ENCODE measurements at regions not wholly inside any gene's neighbourhood (a gene's known extent, or its start where the extent isn't known, plus 50 kb on each side); places are given as distances from the start of the nearest gene placed in this dataset.
A peak's percentile ranks its signal among the peaks of the same experiment; 100 is the strongest.
"Not testable (repeated sequence)": the region's sequence is repeated elsewhere in the genome, so short reads cannot be mapped to it uniquely, and the experiment has no call there.

DNA sequence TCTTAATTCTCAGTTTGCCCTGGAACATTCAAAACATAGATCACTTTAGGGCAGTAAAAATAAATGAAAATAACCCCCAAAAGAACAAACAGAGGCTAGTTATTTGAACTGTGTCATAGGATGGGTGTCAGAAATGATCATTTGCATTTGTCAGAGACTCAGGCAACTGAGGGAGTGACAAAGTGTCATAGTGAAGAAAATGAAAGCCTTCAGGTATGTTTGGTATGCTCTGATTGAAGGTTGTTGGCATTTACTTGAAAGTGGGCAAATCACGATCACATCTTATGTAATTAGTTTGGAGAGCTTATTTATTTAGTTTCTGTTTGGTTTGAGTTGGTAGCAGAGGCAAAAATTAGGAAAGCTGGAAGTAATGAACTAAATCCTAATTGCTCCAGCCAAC is 880.9 kb downstream of the ANKRD7 start:
- no peak for DNase-seq (ENCODE audit: low spot score)

DNA sequence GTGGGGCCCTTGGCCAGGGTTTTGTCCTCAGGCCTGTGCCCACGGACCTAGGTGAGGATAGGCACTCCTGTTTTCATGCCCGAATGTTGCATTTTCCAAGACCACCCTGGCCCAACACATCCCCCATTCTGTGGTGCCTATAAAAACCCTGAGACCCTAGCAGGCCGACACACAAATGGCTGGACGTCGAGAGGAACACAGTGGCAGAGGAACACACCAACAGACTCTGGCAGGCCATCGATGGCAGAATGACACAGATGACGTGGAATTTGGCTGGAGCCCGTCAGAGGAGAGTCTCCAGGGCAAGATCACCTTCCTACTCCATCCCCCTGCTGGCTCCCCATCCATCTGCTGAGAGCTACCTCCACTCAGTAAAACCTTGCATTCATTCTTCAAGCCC is 898.8 kb downstream of the ANKRD7 start:
- DNase-seq (ENCODE audit: low spot score), result no peak

DNA sequence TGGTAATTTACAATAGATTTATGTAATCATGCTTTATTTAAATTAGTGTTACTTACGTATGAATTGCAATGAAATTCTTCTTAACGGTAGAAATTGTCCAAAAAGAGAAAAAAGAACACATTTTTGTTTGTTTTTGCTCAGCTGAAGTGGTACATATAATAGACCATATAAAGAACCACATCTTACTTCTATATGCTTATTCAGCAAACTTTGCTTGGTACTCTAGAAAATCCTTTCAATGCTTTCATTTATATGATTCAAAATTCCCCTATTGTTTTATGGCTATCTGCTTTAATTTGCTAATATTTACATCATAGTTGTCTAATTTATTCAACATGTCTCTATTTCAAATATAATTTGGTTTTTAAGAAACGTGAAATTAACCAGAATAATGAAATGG is 903.2 kb downstream of the ANKRD7 start:
- no peak for DNase-seq (ENCODE audit: low spot score)

DNA sequence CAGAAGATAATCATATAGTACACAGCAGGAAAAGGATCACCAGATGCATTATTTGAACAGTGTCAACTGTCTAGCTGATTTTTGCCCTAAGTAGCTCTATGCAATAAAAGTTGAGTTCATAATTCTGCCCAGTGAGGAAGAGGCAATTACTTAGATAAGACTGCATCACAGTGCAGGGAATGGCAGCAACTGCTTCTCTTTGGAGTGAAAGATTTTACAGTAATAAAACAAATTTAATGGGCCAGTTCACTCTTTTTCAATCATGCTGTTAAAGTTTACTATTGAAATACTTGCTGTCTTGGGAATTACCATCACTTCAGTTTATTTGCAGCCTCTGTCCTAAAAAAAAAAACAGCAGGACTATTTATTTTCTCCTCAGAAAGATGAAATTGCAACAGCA is 907.9 kb downstream of the ANKRD7 start:
- no peak for DNase-seq (ENCODE audit: low spot score)

DNA sequence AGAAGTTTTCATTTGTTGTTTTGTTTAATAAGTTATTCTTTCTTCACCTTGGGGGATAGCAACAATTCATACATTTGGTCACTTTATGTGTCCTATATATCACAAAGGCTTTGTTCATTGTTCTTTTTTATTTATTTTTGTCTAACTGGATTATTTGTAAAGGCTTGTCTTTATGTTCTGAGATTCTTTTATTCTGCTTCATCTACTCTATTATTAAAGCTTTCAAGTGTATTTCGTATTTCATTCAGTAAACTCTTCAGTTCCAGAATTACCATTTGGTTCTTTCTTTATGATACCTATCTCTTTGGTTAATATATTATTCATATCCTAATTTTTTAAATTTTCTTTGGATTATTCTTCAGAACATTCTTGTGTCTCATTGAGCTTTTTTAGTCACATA is 942.9 kb downstream of the ANKRD7 start:
- no peak for DNase-seq (ENCODE audit: low spot score)

DNA sequence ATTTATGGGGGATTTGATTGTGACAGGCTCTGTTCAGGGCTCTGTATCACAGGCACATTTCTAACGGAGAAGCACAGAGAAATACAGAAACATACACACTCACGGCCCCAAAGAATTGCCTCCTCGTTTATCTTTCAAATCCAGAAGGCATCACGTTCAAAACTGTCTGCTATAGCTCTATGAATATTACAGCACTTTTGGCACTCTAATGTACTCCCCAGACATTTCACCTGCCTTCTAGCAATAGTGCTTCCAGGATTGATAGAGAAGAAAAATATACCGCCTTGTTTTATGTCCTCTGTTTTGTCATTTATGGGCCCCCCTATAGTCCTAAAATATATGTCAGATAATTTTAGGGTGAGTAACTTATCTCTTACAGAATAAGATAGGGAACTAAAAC is 947.5 kb downstream of the ANKRD7 start:
- no peak for DNase-seq (ENCODE audit: low spot score)

DNA sequence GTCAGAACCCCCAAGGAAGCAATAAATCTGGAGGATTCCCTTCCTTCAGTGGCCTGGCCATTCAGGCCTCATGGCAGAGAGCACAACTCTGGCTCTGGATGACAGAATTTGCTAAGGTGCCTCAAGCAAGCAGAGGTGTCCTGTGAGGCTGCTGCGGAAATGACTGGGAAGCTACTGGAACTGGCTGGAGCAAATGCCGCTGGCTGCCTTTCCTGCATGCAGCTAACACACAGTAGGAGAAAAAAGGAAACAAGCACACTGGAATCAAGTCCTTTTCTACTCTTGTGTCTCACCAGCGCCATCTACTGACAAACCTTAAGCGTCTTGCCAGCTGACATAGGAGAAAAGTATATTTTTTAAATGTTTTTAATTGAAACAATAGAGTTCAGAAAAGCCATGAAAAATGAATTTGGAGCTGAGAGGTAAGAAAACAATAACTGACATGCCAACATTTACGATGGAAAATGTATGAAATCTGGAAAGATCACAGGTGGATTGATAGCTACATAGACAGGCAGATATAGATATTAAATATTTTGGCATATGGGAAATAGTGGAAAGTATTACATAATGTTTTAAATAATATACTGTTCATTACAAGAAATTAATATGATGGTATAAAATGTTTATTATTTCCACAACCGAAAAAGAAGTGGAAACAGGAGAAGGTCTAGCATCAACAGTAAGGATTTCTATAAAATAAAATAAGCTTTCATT is 951.6 kb downstream of the ANKRD7 start:
- DNase-seq (ENCODE audit: low spot score), result peak; percentile 8

DNA sequence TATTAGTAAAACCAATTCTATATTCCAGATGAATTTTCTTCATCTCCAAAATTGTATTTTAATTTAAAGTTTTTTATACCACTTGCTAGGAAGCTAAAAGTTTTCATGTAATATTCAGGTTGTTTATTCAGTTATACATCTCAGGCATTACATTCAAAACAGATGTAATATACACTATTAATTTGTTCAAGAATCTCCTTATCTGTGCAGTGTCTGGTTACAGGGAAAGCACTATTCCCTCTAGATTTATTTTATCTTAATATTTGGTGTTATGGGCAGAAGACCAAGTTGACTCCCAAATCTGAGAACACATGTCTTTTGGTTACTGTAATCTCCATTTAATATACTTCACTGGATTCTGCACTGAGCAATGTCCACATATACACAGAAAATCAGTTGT is 953.4 kb downstream of the ANKRD7 start:
- no peak for DNase-seq (ENCODE audit: low spot score)

DNA sequence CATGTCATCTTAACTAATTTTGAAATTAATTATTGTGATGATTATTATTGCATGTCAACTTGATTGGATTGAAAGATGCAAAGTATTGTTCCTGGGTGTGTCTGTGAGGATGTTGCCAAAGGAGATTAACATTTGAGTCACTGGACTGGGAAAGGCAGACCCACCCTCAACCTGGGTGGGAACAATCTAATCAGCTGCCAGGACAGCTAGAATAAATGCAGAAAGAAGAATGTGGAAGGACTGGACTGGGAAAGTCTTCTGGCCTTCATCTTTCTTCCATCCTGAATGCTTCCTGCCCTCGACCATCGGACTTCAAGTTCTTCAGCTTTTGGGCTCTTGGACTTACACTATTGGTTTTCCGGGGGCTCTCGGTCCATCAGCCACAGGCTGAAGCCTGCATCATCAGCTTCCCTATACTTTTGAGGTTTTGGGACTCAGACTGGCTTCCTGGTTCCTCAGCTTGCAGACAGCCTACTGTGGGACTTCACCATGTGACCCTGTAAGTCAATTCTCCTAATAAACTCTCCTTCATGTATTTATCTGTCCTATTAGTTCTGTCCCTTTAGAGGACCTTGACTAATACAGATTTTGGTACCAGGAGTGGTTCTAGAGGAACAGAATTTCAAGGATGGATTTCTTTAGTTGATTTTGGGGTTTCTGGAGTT is 959.8 kb downstream of the ANKRD7 start:
- no peak for DNase-seq (ENCODE audit: low spot score)

DNA sequence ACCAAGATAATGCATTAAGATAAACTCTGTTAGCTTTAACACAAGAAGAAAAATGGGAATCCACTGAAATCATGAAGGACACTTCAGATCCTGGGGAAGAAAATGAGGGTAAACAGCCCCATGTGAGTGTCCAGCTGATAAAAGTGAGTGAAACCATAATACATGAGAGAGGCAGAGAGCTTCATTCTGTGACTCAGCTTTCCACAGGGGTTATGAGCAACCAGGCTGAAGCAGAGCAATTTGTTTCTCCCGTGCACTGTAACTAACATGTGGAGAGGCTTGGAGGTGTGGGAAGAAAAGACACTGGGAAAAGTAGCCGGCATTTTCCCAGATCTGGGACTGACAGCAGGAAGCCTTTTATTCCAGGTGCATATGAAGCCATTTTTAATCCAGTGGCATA is 971.7 kb downstream of the ANKRD7 start:
- DNase-seq (ENCODE audit: low spot score), result no peak

DNA sequence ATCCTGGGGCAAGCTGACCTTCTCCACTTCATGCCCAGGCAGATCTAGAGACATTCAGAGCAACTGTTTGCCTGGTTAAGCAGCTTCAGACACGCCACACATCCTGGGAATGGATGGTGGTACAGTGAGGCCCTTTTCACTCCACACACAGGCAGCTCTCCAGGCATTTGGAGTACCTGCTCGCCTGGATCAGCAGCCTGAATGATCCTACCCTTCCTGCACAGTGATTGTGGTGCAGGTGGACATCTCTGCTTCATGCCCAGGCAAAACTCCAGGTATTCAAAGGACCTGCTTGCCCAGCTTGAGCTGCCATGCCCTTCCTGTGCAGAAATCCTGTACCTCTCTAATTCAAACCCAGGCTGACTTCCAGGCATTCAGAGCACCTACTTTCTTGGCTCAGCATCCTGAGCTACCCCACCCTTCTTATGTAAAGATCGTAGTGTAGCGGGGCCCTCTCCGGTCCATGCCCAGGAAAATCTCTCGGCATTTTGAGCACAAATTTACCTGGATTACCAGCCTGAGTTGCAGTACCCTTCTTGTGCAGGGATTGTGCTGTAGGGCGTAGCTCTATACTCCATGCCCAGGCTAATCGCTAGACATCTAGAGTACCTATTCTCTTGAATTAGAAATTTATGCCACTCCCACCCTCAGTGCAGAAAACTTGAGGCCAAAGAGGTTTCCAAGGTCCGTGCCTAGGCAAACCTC is 972.8 kb downstream of the ANKRD7 start:
- no peak for DNase-seq (ENCODE audit: low spot score)

DNA sequence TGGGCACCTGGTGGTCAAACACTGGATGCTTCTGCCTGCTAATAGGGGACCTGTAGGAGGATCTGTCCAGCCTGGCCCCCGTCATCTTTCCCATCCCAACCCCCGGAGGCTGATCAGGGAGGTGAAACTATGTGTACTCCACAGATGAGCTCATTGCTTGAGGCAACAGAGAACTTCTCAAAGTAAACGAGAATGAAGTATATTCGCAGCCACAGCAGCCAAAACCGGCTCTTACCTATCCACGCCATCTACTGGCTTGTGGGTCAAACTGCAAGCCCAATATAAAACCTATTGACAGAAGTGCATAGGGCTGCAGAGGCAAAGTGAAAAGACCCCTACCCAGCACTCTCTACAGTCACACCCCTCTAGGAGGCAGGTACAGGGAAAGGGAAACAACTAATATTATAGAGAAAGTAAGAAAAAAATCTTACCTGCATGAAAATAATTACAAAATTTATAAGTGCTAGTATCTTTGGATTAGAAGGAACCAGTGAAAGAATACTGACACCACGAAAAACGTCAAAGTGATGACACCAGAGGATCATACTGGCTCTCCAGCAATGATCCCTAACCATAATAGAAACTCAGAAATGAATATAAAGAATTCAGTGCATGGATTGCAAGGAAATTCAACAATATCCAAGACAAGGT is 973.5 kb downstream of the ANKRD7 start:
- DNase-seq (ENCODE audit: low spot score), result no peak

DNA sequence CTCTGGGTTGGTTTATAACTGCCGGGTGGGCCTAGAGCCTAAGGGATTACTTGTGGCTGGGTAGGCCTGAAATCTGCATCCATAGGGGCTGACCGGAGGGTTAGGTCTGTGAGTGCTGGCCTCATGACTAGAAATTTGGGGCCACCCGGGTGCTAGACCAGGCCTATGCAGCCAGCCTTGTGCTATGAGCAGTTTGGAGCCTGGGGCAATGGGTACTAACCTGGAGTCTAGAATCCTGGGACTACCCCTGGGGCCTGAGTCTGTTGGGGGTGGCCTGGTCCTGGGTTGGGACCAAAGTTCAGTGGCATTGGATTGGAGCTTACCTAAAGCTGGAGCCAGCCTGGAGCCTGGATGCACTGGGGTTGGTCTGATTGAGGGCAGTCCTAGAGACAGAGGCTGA is 995.2 kb downstream of the ANKRD7 start:
- no peak for DNase-seq (ENCODE audit: low spot score)

DNA sequence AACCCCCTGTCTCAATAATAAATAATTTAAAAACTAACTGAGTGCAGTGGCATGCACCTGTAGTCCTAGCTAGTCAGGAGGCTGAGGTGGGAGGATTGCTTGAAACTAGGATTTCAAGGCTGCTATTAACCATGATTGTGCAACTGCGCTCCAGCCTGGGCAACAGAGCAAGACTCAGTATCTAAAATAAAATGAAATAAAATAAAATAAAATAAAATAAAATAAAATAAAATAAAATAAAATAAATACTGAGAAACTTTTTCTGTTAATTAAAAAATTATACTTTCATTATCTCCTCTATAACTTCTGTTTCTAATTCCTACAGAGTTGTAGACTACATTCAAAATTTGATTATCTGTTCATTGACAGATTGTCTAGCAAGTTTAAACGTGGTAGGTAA is 999.4 kb downstream of the ANKRD7 start:
- DNase-seq (ENCODE audit: low spot score), result no peak

DNA sequence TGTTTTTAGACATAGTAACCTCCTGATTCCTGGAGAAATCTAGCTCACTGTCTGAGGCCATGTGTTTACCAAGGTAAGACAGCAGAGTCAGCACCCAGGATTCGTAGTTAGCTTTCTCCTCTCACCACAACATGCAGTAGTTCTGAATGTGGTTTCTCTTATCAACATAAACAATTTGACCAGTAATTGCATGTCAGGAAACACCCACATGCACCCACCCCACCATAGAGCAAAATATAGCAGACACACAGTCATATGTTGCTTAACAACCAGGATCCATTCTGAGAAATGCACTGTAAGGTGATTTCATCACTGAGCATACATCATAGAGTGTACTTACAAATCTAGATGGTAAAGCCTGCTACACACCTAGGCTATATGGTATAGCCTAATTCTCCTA is 1004.0 kb downstream of the ANKRD7 start:
- DNase-seq (ENCODE audit: low spot score), result no peak

DNA sequence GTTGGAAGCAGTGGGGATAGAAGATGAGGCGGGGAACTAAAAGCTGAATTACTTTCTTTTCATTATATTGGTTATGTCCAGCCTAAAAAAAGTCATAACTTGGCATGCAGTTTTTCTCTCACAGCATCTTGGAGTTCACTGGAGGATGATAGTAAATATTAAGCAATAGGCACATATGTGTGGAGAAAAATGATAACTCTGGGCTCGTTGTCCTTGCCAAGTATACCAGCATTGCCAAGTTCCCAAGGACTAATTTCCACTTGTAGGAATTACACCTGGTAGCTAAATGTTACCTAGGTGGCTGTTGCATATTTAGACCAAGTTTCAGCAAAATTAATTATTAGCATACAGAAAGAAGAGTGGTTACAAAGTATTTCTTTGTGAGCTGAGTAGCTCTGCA is 1007.6 kb downstream of the ANKRD7 start:
- no peak for DNase-seq (ENCODE audit: low spot score)

DNA sequence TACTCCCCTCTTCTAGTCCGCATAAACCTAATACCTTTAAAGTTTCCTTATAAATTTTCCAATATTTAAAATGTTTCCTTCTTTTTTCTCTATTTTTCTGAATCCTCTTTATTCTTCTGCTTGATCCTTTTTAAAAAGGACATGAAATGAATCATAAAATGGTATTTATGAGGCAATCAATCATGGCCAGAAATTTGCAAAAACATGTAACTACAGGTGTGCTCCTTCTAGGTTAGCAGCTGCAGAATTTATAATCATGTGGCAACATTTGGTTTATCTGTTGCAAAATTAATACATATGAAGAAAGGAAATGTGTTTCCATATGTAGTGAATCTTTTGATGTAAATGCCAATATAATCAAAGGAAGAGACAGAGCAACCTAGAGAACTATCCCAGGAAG is 1008.5 kb downstream of the ANKRD7 start:
- no peak for DNase-seq (ENCODE audit: low spot score)

DNA sequence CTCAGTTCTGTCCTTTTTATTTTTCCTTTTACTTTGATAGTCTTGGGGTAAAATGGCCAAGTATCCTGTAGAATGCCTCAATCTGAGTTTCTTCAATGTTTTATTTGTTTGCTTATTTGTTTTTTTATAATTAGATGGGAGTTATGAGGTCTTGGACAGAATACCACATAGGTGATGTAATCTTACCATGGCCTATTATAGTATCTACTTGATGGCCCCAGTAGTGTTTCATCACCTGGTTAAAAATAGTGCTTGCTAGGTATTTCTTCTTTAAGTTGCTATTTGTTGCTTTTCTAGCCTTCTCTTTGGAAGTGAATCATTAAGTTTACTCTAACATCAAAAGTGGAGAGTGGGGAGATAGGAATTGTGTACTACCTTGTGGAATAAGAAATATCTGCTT is 1020.0 kb upstream of the KCND2 start:
- no peak for DNase-seq (ENCODE audit: low spot score)

DNA sequence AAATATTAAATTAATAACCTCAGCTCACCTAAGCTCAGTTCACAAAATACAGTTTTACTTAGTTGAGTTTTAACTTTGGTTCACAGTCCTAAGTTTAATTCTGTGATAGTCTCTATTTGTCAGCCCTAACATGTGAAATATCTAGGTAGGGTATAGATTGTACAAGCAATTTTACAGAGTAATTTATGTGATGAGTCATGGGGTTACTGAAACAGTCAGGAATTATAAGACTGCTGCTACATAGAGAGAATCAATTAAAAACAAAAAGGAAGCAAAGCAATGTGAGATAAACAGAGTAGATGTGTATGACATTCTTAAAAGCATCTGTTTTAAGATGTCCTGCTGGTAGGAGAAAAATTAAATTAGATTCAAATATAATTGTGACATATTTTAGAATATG is 1018.2 kb upstream of the KCND2 start:
- no peak for DNase-seq (ENCODE audit: low spot score)

DNA sequence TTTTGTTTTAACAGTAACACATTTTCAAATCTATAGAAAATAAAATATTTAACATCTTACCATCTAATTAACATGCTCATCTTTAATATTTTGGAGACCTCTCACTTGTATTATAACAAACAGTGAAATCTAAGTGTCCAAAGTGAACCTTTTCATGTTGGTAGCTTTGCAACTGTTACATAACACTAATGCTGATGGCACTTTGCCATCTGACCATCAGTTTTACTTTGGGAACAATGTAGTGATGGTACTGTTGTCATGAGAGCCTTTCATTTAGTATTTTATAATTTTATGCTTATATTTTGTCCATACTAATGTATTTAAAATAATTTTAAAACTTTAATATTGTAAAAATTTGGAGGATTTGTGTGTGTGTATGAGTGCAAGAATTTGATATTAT is 1017.0 kb upstream of the KCND2 start:
- DNase-seq (ENCODE audit: low spot score), result no peak

DNA sequence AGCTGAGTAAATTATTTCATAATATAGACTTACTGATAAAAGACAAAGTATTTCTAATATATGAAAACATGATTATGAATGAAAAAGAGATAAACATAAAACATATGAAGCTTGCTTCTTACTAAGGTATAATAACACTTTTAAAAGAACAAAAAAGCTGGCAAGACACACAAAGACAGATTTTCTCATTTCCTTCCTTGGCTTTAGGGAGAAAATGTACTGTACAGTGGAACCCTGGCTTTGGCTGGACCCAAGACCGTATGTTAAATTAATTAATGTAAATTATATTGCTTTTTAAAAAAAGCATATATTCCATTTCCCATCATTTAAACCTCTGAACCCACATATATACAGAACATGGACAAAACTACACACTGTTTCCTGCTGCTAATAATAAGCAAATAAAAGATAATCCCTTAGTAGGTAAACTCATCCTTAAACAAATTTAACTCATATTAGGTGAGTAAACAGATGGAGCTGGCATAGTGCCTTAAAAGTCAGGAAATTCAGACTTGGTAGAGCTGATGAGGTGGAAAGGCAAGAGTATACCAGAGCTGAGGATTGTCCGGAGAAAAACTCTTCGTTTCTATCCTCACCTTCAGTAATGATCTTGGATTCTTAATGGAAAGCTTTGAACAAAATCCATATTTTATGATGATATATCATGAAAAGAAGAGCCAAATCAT is 1016.4 kb upstream of the KCND2 start:
- DNase-seq (ENCODE audit: low spot score), result no peak

DNA sequence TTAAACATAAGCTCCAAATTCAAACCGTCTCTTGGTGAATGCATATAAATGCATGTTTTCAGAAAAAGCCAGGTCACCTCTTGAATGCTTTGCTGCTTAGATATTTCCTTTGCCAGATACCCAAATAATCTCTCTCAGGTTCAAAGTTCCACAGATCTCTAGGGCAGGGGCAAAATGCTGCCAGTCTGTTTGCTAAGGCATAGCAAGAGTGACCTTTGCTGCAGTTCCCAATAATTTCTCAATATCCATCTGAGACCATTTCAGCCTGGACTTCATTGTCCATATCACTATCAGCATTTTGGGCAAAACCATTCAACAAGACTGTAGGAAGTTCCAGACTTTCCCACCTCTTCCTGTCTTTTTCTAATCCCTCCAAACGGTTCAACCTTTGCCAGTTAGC is 1006.2 kb upstream of the KCND2 start:
- not testable (repeated sequence) for DNase-seq (ENCODE audit: low spot score)

Measured in CD4-positive, alpha-beta T cell treated with Interleukin-2 at 100 ng/mL for 4 hours (primary cell).